Fibroblast of lung (primary cell): ENCODE measurements at regions not wholly inside any gene's neighbourhood (a gene's known extent, or its start where the extent isn't known, plus 50 kb on each side); places are given as distances from the start of the nearest gene placed in this dataset.

Experiments used
- EZH2 ChIP-seq: IDR thresholded peaks from 2 replicates; pipeline ENCODE4 v1.5.1; 2012; ENCODE audit warnings: low read length, control low read depth, mild to moderate bottlenecking; ENCODE audit errors: missing control alignments
- TF ChIP-seq, protein P1 (sequence below), 2 donors: IDR thresholded peaks in 1 of 2; conservative IDR thresholded peaks in 1 of 2; 1 replicate in 1 of 2; 2 replicates in 1 of 2; pipeline ENCODE4 v1.5.1; 2011 to 2012; ENCODE audit warnings: low read length in 2 of 2, control low read depth in 1 of 2, inconsistent platforms in 1 of 2, low read depth in 1 of 2, mild to moderate bottlenecking in 1 of 2

DNA sequence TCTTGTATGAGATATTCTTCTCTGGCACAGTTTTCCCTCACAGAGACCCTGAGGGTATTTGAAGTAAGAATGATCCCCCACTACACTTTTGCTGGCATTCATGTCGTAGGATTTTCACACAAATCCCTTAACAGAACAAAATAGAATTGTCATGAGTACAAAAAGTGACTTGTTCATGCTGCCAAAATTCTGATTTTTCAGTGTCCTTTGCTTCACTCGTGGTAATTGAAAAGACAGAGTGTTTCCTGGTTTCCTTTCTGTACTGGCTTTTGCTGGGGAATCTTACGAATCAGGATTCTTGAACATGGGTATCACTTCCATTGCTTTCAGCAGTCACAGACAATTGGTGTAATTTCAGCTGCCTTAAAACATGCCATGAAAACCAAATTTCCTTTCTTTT is 756.3 kb downstream of the REEP3 start:
- TF ChIP-seq, protein P1, sequence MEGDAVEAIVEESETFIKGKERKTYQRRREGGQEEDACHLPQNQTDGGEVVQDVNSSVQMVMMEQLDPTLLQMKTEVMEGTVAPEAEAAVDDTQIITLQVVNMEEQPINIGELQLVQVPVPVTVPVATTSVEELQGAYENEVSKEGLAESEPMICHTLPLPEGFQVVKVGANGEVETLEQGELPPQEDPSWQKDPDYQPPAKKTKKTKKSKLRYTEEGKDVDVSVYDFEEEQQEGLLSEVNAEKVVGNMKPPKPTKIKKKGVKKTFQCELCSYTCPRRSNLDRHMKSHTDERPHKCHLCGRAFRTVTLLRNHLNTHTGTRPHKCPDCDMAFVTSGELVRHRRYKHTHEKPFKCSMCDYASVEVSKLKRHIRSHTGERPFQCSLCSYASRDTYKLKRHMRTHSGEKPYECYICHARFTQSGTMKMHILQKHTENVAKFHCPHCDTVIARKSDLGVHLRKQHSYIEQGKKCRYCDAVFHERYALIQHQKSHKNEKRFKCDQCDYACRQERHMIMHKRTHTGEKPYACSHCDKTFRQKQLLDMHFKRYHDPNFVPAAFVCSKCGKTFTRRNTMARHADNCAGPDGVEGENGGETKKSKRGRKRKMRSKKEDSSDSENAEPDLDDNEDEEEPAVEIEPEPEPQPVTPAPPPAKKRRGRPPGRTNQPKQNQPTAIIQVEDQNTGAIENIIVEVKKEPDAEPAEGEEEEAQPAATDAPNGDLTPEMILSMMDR (conservative IDR thresholded peaks at IDR 0.05 in 1 of 2, IDR thresholded peaks at IDR 0.05 in 1 of 2; ENCODE audit: low read depth in 1 of 2, low read length in 2 of 2): no peak
- TF ChIP-seq EZH2: no peak
